ELR (cell line): ENCODE measurements at regions not wholly inside any gene's neighbourhood (a gene's known extent, or its start where the extent isn't known, plus 50 kb on each side); places are given as distances from the start of the nearest gene placed in this dataset.

Source experiments
- DNase-seq: peaks from one replicate; pipeline ENCODE4 v3.0.0-alpha.2; 2015; ENCODE audit warnings: low read depth

DNA sequence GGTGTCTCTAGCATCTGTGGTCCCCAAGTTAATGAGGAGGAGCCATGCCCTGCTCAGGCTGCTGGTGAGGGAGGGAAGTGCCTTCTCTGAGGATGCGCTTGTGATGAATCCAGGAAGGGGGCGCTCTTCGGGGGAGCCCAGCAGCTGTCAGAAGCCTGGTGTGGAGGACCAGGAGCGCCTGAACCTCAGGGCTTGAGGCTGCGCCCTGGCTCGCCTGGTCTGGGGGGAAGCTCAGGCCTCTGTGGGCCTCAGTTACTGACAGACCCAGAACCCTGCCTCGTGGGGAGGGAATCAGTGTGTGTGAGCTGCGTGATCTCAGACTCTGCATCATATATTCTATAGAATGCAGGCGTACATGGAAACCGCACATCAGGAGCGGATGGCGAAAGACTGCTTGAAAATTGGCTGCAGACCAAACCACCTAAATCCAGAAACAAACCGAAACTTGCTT, 126.1 kb downstream of the SEC14L1 start:
- peak; percentile 45 for DNase-seq

DNA sequence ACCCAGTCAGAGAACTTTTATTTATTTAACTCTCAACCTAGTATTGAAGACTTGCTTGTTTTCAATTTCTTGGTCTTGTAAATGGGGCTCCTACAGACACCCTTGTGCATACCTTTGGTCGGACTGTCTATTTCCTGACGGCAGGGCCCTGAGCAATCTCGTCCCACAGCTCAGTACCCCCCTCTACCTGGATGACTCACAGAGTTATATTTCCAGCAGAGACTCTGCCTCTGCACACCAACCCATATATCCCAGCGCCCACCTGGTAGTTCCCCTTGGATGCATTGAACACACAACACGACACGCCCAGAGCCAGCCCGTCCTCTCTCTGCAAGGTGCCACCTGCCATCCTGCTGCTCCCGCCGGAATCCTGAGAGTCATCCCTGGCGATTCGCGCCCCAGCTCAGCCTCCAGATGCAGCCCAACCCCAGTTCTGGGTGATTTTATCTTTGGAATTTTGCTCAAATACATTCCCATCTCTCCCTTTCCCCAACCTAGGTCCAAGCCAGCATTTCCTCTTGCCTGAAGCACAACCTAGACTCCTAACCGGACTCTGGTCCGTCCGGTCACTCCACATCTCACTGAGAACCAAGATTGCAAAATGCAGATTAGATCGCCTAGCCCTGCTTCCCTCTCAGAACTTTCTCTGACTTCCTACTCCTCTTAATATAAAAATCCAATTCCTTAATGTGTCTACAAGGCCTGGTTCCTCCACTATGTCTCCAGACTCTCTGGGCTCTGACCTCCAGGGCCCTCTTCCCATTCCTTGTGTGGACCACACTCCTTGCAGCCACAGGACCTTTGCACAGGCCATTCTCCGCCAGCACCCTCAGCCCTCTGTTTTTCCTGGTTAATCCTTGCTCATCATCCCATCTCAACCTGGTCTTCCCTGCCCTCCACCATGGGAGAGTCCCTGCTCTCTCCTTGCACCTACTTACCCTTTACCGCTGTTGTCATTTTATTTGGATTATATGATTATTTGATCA, 129.2 kb downstream of the SEC14L1 start:
- DNase-seq: peak; percentile 41

DNA sequence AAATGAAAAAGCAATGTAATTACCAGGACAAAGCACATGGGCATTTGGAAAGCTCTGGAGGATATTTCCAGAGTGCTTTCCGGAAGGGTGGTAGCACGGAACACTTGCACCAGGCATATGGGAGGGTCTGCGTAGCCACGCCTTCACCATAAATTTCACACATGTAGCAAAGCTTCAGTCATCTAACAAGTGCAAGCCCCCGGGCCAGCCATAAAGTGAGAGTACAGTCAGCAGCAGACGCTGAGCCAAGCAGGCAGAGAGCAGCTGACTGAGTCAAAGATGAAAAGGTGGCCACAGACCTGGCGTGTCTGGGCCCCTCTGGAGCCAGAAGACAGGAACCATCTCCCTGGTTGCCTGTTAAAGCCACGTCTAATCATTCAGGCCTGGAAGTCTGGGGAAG, 130.6 kb downstream of the SEC14L1 start:
- no peak for DNase-seq

DNA sequence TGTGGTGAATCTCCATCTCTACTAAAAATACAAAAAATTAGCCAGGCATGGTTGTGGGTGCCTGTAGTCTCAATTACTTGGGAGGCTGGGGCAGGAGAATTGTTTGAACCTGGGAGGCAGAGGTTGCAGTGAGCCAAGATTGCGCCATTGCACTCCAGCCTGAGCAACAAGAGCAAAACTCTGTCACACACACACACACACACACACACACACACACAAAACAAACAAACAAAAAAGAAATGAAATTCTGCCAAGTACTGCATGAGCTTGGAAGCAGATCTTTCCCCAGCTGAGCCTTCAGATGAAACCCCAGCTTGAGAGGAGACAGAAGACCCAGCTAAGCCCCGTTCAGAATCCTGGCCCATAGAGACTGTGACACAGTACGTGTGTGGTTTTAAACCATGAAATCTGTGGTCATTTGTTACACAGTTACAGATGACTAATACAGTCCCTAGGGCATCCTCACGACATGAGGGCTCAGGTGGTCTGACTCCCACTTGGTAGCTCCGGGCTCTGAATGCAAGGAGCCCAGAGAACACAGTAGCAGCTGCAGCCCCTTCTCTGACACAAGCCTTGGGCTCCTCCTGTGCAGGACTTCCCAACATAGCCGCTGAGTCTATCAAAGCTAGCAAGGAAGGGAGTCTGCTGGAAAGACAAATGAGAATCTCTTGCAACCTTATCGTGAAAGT, 132.8 kb downstream of the SEC14L1 start:
- DNase-seq: peak; percentile 77

DNA sequence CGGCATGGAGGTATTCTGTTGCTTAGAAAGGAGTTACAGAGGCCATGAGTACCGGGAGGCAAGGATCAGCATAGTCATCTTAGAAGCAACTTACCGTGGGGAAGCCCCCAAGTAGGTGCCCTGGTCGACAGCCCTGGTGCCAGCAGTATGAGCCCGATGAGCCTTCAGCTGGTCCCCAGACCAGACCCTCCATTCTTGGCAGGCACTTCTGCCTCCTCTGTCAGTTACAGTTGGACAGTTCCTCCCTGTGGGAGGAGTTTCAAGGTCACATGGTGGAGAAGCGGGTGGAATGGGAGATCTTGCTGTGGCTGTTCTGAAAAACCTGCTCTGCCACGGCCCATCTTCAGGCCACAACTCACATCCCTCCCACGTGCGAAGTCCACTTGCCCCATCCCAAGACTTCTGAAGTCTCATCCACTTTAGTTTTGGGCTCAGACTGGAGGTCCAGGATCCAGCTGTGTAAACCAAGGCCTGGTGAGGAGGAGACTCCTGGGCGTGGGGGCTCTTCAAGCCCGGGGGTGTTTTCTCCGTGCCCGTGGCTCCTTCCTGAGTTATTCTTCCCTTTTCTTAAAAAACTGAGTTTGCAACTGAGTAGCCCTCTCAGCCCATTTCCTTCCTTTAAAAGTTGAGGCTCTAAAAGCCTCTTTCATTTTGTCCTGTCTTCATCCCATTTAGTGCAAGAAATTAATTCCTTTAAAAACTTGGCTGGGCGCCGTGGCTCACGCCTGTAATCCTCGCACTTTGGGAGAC, 133.5 kb downstream of the SEC14L1 start:
- no peak for DNase-seq

DNA sequence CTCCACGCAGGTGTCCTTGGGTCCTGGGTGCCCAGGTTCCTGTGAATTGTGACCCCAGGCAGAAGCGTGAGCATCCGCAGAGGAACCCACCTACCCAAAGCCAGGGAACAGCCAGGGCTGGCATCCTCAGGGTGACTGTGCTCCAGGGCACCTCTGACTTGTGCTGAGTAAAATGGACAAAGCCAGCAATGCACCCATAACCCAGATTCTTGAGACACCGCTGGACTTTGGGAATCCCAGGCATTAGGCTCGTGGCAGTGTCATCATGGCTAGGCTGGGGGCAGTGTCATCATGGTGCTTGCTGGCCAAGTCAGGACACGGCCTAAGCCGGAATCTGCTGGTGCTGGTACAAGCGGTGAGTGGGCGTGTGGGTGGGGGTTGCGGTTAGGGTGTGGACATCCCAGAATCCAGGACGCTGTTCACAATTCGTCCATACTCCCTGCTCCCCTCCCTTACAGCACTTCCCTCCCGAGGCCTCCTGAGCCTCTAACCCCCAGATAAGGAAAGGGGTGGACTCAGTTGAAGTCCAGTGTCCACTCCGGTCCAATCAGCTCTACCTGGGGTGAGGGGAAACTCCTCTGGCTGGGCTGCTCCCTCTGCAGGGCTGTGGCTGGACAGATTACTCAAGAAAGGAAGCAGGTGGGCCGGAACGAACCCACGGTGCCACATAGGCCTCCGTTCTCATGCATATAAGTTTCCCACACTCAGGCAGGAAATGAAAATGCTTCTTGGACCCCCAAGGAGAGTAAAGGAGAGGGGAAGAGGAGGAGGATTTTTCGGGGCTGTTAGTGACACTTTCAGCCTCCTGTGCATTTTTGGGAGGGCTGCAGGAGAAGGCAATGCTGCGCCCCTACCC, 138.9 kb downstream of the SEC14L1 start:
- no peak for DNase-seq

DNA sequence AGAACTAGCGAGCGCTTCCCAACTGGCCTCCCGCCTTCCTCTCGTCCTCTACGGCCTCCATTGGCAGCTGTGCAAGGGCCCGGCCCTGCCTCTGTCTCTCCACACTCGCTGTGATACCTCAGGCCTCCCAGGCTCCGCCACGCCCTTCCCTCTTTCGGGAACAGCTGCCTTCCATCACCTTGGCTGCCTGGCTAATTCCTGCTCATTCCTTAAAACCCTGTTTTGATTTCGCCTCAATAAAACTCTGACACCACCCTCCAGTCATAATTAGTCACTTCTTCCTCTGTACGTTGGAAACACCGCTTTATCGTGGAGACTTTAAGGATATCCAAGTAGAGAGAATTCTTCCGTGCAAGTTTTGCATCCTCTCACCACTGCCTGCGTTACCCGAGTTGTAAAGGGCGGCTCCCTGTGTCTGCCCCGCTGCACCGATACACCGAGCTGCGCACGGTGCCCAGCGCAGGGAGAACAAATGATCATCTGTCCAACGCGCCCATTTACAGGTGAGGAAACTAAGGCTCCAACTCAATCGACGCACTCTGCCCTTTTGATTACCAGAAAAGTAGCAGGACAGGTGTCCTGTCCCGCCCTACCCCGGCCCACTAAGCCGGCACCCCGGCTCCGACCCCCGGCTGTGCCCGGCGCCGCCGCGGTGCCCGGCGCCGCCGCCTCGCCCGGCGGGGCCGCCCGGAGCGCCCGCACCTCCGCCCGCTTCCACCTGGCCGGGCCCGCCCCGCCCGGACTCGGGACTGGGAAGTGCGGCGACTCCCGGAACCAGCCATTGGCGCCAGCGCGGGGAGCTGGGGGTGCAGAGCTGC, 139.7 kb downstream of the SEC14L1 start:
- peak; percentile 93 for DNase-seq

DNA sequence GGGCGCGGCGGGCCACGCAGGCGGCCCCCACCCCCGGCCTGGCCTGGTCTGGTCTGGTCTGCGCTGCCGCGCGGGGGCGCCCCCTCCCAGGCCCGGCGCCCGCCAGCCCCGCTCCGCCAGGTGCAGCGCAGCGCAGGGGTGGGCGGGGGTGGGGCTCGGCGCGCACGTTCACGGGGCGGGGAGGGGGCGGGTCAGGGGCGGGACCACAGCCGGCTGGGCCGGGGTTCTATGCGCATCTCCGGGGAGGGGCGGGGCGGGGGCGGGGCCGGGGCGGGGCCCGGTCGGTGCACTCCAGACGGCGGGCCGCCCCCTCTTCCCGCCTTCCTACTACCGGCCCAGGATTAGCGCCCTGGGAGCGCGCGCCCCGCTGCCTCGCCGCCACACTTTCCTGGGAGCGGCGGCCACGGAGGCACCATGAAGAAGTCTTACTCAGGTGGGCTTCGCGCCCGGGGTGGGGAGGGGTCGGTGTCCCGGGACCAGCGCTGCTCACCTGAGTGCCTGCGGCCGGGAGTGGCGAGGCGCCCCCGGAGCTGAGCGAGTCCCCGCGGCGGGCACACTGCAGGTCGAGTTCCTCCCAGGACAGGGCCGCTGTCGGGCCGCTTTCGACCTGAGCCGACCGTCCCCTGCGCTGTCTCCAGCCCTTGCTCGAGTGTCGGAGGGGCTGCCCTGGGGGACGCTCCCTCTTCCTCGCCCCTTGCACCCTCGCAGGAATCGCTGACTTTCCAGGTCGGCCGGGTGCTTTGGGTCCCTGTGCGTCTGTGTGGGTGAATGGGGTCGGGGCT, 140.5 kb downstream of the SEC14L1 start:
- DNase-seq: peak; percentile 65

DNA sequence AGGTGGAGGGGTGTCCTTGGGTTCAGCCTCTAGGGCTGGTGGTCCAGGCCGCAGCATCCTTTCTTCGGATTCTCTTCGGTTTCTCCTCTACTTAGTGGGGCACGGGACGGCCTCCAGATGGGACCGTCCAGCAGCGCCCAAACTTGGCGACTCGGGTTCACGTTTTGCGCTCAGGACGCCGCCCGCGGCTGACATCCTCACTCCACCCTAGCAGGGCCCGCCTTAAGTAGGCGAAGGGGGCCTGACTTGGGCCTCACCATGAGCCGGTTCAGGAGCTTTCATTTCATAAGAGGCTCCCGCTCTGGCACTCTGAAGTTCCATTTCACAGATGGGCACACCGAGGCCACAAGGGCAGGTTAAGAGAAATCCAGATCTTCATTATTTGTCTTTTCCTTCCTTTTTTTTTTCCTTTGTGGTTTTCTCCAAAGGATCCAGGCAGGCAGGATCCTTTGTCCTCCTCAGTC, 141.2 kb downstream of the SEC14L1 start:
- DNase-seq: no peak

DNA sequence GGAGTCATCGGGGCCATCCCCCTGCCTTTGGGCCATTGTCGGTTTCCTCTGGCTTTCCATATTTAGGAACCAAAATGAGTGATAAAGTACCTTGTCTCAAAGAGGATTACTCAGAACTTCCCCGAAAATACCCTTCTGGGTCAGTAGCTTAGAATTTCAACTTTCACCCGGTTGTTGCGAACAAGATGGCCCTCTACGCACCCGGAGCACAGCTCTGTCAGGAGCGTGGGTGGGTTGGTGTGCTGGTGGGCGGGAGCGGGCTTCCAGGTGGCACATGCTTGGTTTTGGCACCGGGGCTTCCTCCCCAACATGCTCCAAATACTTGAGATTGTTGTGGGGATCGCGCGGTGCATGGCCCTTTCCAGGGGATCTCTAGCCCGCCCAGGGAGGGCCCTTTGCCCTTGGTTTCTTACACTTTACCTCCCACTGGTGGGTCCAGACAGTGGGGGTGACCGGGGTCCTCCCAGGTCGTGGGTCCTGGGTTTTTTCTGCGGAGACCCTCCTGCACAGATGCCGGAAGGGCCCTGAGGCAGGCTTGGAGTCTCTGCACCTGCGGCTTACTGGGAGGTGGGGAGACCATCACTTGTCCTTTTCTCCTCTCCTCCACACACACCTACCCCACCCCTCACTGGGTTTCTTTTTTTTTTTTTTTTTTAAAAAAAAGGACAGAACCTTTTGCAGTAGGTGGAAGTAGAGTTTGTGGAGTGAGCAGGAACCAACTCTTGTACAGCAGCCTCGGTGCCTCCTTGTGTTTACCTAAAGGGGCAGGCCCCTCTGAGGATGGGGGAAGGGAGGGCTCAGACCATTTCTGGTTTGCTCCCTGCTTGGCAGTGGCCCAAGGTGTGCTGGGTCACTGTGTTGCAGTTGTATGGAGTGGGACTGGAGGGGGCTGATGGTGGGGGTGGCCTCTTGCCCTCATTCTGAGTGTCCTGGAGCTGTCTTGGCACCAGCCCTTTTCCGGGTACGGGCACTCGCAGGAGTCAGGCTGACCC, 142.1 kb downstream of the SEC14L1 start:
- no peak for DNase-seq

DNA sequence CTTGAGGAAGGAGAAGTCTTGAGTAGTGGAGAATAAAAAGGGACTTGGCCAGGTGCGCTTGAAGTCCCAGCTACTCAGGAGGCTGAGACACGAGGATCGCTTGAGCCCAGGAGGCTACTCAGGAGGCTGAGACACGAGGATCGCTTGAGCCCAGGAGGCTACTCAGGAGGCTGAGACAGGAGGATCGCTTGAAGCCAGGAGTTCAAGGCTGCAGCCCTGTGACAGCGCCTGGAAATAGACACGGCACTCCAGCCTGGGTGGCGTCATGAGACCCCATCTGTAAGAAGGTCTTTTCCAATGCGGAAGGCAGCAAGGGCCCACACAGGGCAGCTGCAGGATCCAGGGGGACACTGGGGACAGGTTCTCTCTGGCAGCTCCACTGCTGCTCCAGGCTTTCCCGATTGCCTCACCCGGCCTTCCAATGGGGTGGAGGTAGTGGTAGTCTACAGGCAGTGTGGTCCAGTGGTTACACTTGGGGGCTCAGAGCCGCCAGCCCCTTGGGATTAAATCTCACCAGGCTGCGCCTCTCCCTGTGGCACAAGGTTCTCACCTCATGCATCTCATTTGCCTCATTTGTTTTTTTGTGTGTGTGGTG, 143.4 kb downstream of the SEC14L1 start:
- no peak for DNase-seq

DNA sequence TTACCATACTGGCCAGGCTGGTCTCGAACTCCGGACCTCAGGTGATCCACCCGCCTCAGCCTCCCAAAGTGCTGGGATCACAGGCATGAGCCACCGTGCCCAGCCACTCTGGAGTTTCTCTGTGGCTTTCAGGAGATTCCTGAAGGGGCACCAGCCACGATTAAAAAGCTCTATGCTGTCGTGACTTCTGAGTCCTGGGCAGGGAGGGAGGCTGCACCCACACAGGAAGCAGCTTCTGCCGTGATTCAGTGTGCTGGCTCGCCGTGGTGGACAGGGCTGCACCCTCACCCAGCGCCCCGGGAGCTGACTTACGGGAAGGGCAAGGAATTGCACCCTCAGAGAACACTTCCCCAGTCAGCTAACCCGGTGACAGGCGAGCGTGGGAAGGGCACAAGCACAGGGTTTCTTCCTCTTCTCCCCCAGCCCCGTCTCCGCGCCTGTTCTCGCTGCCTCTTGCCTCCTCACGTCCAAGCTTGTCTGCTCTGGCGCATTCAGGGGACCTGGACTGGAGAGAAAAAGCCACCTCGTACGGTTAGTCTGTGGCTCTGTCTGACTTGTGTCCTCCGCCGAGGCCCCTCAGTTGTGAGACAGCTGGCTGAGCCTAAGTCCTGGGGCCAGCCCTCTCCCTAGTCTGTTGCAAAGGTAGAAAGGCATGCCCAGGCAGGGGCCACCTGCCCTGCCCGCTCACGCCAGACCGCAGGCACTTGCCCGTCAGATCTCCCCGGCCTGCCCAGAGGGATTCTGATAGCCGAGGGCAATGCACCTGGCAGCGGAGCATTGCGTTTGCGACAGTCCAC, 145.0 kb downstream of the SEC14L1 start:
- peak; percentile 97 for DNase-seq

DNA sequence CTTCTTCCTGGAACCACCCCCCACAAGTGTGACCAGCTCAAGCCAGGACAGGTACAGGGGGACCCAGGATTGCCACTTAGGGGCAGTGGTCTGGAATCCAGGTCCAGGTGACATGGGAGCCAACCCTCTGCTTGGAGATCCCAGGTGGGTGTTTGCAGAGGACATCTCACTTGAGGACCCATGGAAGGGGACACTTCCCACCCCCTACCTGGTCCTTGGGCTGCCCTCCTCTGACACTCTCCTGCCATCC, 145.5 kb downstream of the SEC14L1 start:
- DNase-seq: no peak

DNA sequence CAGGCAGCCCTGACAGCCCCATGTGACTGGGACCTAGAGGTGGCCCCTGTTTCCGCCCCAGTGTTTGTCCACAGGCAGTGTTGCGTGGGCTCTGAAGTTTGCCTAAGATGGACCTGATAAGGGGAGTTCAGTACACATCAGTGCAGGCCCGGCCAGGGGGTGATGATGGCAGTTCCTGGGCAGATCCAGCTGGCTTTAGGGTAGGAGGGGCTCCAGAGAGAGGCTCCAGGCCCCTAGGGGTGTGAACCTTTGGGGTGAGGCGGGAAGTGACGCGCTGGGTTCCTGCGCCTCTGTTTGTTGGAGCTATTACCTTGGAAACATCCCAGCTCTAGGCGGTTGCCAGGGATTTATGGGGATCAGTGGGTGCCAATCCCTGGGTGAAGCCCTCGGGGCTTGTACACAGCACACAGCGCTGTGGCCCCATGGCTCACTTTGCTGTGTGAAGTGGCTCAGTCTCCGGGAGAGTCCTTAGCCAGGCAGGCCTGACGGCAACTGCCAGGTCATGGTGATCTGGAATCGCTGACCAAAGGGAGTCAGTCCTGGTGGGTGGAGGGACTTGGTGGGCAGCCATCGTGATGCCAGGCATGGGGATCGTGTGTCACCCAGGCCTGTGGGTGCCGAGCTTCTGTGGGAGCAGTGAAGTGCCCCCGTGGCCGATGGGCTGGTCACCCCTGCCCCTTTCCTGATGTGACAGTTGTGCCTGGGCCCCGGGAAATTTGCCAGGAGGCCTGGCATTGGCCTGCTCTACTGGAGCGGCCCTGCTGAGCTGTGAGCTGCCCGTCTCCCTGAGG, 146.1 kb downstream of the SEC14L1 start:
- peak; percentile 85 for DNase-seq

DNA sequence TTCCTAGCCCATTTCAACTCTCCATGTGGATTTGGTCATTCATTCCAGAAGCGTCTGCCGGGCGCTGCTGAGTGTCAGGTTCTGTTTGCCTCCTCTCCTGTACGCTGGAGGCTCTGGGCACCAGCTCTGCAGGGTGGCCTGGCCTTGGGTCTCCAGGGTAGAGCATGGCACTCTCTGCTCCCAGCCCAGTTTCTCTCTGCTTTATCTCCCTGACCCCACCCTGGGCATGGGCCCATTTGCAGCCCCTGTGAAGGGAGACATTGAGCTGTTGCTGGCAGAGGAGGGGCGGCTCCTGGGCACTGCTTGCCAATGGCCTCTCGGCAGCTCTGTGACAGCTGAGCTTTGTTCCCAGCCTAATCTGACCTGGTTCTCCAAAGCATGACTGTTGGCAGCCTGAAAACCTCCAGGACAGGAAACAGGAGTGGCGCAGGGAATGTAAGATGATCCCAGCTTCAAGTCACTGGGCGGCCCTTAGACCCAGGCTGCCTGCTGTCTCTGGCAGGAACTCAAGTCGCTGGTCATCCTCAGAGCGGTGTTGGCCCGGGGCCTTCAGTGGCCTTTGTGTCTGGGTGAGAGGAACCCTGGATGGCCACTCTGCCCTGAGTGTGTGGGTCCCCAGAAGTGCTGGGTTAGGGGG, 146.8 kb downstream of the SEC14L1 start:
- peak; percentile 93 for DNase-seq

DNA sequence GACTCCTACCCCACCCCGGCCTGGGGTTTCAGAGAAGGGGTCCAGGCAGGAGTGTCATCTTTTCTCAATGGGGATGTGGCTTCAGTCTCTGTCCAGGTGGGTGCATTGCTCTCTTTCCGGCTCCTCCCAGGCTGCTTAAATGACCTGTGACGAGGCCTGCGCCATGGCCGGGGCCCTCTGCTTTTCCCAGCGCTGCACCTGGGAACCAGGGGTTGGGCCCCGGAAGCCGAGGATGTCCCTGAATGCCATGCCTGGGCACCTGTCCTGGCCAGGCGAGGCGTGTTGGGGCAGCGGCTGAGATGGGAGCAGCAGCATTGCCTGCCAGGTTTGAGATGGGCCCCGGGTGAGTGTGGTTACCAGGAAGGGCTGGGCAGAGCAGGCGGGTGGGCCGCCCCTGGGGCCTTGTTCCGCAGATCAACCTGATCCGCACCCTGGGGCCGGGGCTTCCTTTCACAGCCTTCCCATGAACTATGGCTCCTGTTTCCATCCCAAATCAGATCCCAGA, 147.4 kb downstream of the SEC14L1 start:
- DNase-seq: no peak
